NB4 (cell line): ENCODE measurements at regions not wholly inside any gene's neighbourhood (a gene's known extent, or its start where the extent isn't known, plus 50 kb on each side); places are given as distances from the start of the nearest gene placed in this dataset.
"Not testable (repeated sequence)": the region's sequence is repeated elsewhere in the genome, so short reads cannot be mapped to it uniquely, and the experiment has no call there.

Experiments used
- DNase-seq: peaks from one replicate; pipeline ENCODE4 v3.0.0; 2010; ENCODE audit warnings: low read depth
- H3K4me3 ChIP-seq: one replicate; pipeline ENCODE4 v1.5.1; 2011; ENCODE audit warnings: mild to moderate bottlenecking, low read depth, low read length, moderate library complexity
- CTCF ChIP-seq: IDR thresholded peaks from one replicate; pipeline ENCODE4 v1.5.1; 2012; ENCODE audit warnings: low read depth, low read length
- MAX ChIP-seq: IDR thresholded peaks from 2 replicates; pipeline ENCODE4 v1.6.1; 2011; ENCODE audit warnings: low read depth, low read length
- MYC ChIP-seq: IDR thresholded peaks from 2 replicates; pipeline ENCODE4 v1.6.1; 2011; ENCODE audit warnings: low read depth, low read length
- POLR2A ChIP-seq: IDR thresholded peaks from 2 replicates; pipeline ENCODE4 v1.6.1; 2011; ENCODE audit warnings: mild to moderate bottlenecking; ENCODE audit not compliant: insufficient read length; ENCODE audit errors: extremely low read depth

DNA sequence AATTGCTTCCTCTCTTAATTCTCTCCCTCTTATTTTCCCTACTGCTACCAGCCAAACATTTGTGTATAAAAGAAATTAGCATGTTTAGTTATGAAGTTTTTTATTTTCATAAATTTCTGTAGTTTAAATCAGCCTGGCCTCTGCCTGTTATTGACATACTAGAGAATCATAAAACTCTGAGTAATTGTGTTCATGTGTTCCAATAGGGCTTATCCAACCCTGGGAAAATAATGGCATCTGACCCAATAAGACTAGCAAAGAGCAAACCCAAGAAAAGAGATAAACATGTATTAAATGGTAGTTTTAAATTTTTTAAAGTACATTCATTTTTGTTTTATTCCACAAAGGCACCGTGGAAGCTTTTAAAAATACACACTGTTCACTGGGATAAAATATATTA lies 404.3 kb downstream of the HLX start:
- TF ChIP-seq CTCF (no peak), MYC (no peak), POLR2A (no peak), MAX (no peak)
- H3K4me3 ChIP-seq: no peak overlapping the region
- no peak for DNase-seq

- no peak overlapping the region for H3K4me3 ChIP-seq
- no peak for DNase-seq
- TF ChIP-seq MAX: no peak
- no peak for TF ChIP-seq MYC
- no peak for TF ChIP-seq POLR2A
- TF ChIP-seq CTCF: no peak
Measured at GRCh38 chr1:221284028-221284427, 404.8 kb downstream of the HLX start.

DNA sequence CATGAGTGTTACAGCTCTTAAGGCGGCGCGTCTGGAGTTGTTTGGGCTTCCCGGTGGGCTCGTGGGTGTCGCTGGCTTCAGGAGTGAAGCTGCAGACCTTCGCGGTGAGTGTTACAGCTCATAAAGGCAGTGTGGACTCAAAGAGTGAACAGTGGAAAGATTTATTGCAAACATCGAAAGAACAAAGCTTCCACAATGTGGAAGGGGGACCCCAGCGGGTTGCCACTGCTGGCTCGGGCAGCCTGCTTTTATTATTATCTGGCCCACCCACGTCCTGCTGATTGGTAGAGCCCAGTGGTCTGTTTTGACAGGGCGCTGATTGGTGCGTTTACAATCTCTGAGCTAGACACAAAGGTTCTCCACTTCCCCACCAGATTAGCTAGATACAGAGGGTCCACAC lies 405.7 kb downstream of the HLX start:
- DNase-seq, H3K4me3 ChIP-seq: not testable (repeated sequence)

DNA sequence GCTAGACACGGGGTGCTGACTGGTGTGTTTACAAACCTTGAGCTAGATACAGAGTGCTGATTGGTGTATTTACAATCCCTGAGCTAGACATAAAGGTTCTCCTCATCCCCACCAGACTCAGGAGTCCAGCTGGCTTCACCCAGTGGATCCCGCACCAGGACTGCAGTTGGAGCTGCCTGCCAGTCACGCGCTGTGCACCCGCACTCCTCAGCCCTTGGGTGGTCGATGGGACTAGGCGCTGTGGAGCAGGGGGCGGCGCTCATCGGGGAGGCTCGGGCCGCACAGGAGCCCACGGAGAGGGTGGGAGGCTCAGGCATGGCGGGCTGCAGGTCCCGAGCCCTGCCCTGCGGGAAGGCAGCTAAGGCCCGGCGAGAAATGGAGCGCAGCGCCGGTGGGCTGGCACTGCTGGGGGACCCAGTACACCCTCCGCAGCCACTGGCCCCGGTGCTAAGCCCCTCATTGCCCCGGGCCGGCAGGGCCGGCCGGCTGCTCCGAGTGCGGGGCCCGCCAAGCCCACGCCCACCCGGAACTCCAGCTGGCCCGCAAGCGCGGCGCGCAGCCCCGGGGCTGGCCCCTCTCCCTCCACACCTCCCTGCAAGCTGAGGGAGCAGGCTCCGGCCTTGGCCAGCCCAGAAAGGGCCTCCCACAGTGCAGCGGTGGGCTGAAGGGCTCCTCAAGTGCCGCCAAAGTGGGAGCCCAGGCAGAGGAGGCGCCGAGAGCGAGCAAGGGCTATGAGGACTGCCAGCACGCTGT lies 406.4 kb downstream of the HLX start:
- DNase-seq, H3K4me3 ChIP-seq: not testable (repeated sequence)

DNA sequence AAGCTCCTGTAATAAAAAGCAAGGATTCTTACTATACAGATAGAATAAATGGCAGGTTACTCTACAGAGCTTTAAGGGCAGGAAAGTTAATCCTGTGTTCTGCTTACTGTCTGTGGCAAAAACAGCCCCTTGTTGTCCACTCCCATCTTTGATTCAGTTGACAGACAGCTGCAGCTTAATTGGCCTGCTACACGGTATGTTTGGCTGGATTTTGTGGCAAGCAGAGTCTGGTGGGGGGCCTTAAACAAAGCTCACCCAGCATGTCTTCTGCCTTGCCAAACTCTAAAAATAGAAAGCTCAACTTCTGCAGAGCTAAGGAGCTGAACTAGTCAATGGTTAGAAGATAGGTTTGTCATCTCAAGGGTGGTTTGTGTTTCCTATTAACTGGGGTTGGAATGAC lies 407.2 kb downstream of the HLX start:
- no peak overlapping the region for H3K4me3 ChIP-seq
- DNase-seq: no peak
- TF ChIP-seq CTCF: no peak
- no peak for TF ChIP-seq MYC
- no peak for TF ChIP-seq POLR2A
- TF ChIP-seq MAX: no peak

- TF ChIP-seq MAX (no peak), POLR2A (no peak), MYC (no peak), CTCF (no peak)
- DNase-seq: no peak
Measured at GRCh38 chr1:221289103-221289502, 409.9 kb downstream of the HLX start.

GRCh38 chr1:221290669-221291068 lies 411.4 kb downstream of the HLX start:
- no peak overlapping the region for H3K4me3 ChIP-seq
- DNase-seq: no peak
- TF ChIP-seq MYC (no peak), MAX (no peak), CTCF (no peak), POLR2A (no peak)

More at GRCh38 chr1:221289103-221289502, 409.9 kb downstream of the HLX start:
- no peak overlapping the region for H3K4me3 ChIP-seq
